HG02571 (cell line): ENCODE measurements at regions not wholly inside any gene's neighbourhood (a gene's known extent, or its start where the extent isn't known, plus 50 kb on each side); places are given as distances from the start of the nearest gene placed in this dataset.
A peak's percentile ranks its signal among the peaks of the same experiment; 100 is the strongest.

ENCODE experiments used
- ATAC-seq: cut with Tn5 transposase; IDR thresholded peaks from one replicate; pipeline ENCODE4 v1.9.1; 2021; ENCODE audit warnings: mild to moderate bottlenecking, moderate library complexity; ENCODE audit not compliant: unreplicated experiment

GRCh38 chr4:38310446-38311043, 350.3 kb downstream of the PTTG2 start:
- peak; percentile 91 for ATAC-seq

GRCh38 chr4:38311495-38312126, 351.4 kb downstream of the PTTG2 start:
- no peak for ATAC-seq

- ATAC-seq: no peak
These were observed 350.8 kb upstream of the KLF3 start for GRCh38 chr4:38313175-38313574.

GRCh38 chr4:38313999-38314561, 349.9 kb upstream of the KLF3 start:
- ATAC-seq: no peak

GRCh38 chr4:38314663-38315062, 349.3 kb upstream of the KLF3 start:
- no peak for ATAC-seq

- ATAC-seq: no peak
These were observed 348.7 kb upstream of the KLF3 start for GRCh38 chr4:38315286-38315685.

- ATAC-seq: no peak
These were observed 348.0 kb upstream of the KLF3 start for GRCh38 chr4:38316045-38316444.

GRCh38 chr4:38317041-38317674, 346.8 kb upstream of the KLF3 start:
- no peak for ATAC-seq

GRCh38 chr4:38318737-38319455, 345.1 kb upstream of the KLF3 start:
- ATAC-seq: peak; percentile 89

- peak; percentile 39 for ATAC-seq
These were observed 344.3 kb upstream of the KLF3 start for GRCh38 chr4:38319456-38320342.

GRCh38 chr4:38320343-38320695, 343.7 kb upstream of the KLF3 start:
- ATAC-seq: no peak

GRCh38 chr4:38320833-38321232, 343.2 kb upstream of the KLF3 start:
- no peak for ATAC-seq

GRCh38 chr4:38322714-38323113, 341.3 kb upstream of the KLF3 start:
- no peak for ATAC-seq

- no peak for ATAC-seq
These were observed 340.8 kb upstream of the KLF3 start for GRCh38 chr4:38323141-38323641.

- no peak for ATAC-seq
These were observed 339.0 kb upstream of the KLF3 start for GRCh38 chr4:38324861-38325628.

- no peak for ATAC-seq
These were observed 338.4 kb upstream of the KLF3 start for GRCh38 chr4:38325629-38325913.

GRCh38 chr4:38326499-38326898, 337.5 kb upstream of the KLF3 start:
- no peak for ATAC-seq

GRCh38 chr4:38327174-38327573, 336.8 kb upstream of the KLF3 start:
- no peak for ATAC-seq

- no peak for ATAC-seq
These were observed 334.8 kb upstream of the KLF3 start for GRCh38 chr4:38328989-38329729.
